ENCODE measurements at regions not wholly inside any gene's neighbourhood (a gene's known extent, or its start where the extent isn't known, plus 50 kb on each side); places are given as distances from the start of the nearest gene placed in this dataset.
"Not testable (repeated sequence)": the region's sequence is repeated elsewhere in the genome, so short reads cannot be mapped to it uniquely, and the experiment has no call there.

- Histone ChIP-seq H3K4me2 (ENCODE audit: low read depth, low read length, poor library complexity, severe bottlenecking) (no peak overlapping the region), H2AFZ (ENCODE audit: low read length) (no peak overlapping the region), H3K27ac (ENCODE audit: low read length) (no peak overlapping the region)
Measured at GRCh38 chr13:94859278-94859691, 146.9 kb upstream of the SOX21 start.

GRCh38 chr13:94858856-94859255 lies 146.5 kb upstream of the SOX21 start:
- Histone ChIP-seq H3K79me2 (ENCODE audit: low read length) (no peaks in the 10 kb centered on the region), H3K27ac (ENCODE audit: low read length) (no peak overlapping the region), H3K4me3 (ENCODE audit: low read length) (no peak overlapping the region), H3K9me2 (replicated peaks; ENCODE audit: insufficient read depth, low read length) (no peaks in the 10 kb centered on the region), H3K4me1 (ENCODE audit: low read length) (no peaks in the 10 kb centered on the region), H2AFZ (ENCODE audit: low read length) (no peak overlapping the region), H3K9ac (ENCODE audit: low read length) (no peak overlapping the region), H3K36me3 (ENCODE audit: insufficient read depth, low read length) (no peaks in the 10 kb centered on the region), H3K9me3 (ENCODE audit: low read length) (no peaks in the 10 kb centered on the region), H3K4me2 (ENCODE audit: low read depth, low read length, poor library complexity, severe bottlenecking) (no peak overlapping the region), H4K20me1 (ENCODE audit: insufficient read depth, low read depth, low read length) (no peaks in the 10 kb centered on the region), H3K27me3 (ENCODE audit: low read length) (no peaks in the 10 kb centered on the region)
- DNase-seq: no peak

More at GRCh38 chr13:94859278-94859691, 146.9 kb upstream of the SOX21 start:
- Histone ChIP-seq H3K9me3 (ENCODE audit: low read length) (no peaks in the 10 kb centered on the region), H4K20me1 (ENCODE audit: insufficient read depth, low read depth, low read length) (no peaks in the 10 kb centered on the region), H3K36me3 (ENCODE audit: insufficient read depth, low read length) (no peaks in the 10 kb centered on the region), H3K79me2 (ENCODE audit: low read length) (no peaks in the 10 kb centered on the region), H3K27me3 (ENCODE audit: low read length) (no peaks in the 10 kb centered on the region), H3K9me2 (replicated peaks; ENCODE audit: insufficient read depth, low read length) (no peaks in the 10 kb centered on the region), H3K4me3 (ENCODE audit: low read length) (no peak overlapping the region), H3K9ac (ENCODE audit: low read length) (no peak overlapping the region), H3K4me1 (ENCODE audit: low read length) (no peaks in the 10 kb centered on the region)
- DNase-seq: no peak

GRCh38 chr13:94854688-94855087 lies 142.3 kb upstream of the SOX21 start:
- Histone ChIP-seq H3K9ac (ENCODE audit: low read length) (no peak overlapping the region), H3K27ac (ENCODE audit: low read length) (no peak overlapping the region), H3K27me3 (ENCODE audit: low read length) (no peaks in the 10 kb centered on the region), H3K9me2 (replicated peaks; ENCODE audit: insufficient read depth, low read length) (no peaks in the 10 kb centered on the region), H3K4me2 (ENCODE audit: low read depth, low read length, poor library complexity, severe bottlenecking) (no peak overlapping the region), H4K20me1 (ENCODE audit: insufficient read depth, low read depth, low read length) (no peaks in the 10 kb centered on the region), H3K9me3 (ENCODE audit: low read length) (no peaks in the 10 kb centered on the region), H2AFZ (ENCODE audit: low read length) (no peak overlapping the region), H3K36me3 (ENCODE audit: insufficient read depth, low read length) (no peaks in the 10 kb centered on the region), H3K79me2 (ENCODE audit: low read length) (no peaks in the 10 kb centered on the region), H3K4me1 (ENCODE audit: low read length) (no peaks in the 10 kb centered on the region), H3K4me3 (ENCODE audit: low read length) (no peak overlapping the region)
- DNase-seq: no peak

- H3K27me3 ChIP-seq (ENCODE audit: low read length): no peaks in the 10 kb centered on the region
- H3K4me3 ChIP-seq (ENCODE audit: low read length): no peak overlapping the region
- no peaks in the 10 kb centered on the region for H3K9me3 ChIP-seq (ENCODE audit: low read length)
- no peak overlapping the region for H2AFZ ChIP-seq (ENCODE audit: low read length)
- no peaks in the 10 kb centered on the region for H3K4me1 ChIP-seq (ENCODE audit: low read length)
- no peaks in the 10 kb centered on the region for H3K36me3 ChIP-seq (ENCODE audit: insufficient read depth, low read length)
- no peaks in the 10 kb centered on the region for H3K79me2 ChIP-seq (ENCODE audit: low read length)
- H3K9me2 ChIP-seq (replicated peaks; ENCODE audit: insufficient read depth, low read length): no peaks in the 10 kb centered on the region
- H3K9ac ChIP-seq (ENCODE audit: low read length): no peak overlapping the region
- H3K4me2 ChIP-seq (ENCODE audit: low read depth, low read length, poor library complexity, severe bottlenecking): no peak overlapping the region
- H3K27ac ChIP-seq (ENCODE audit: low read length): no peak overlapping the region
- no peaks in the 10 kb centered on the region for H4K20me1 ChIP-seq (ENCODE audit: insufficient read depth, low read depth, low read length)
- no peak for DNase-seq
Measured at GRCh38 chr13:94851576-94851975, 139.2 kb upstream of the SOX21 start.

- Histone ChIP-seq H3K27me3 (ENCODE audit: low read length) (no peaks in the 10 kb centered on the region), H3K9me2 (replicated peaks; ENCODE audit: insufficient read depth, low read length) (no peaks in the 10 kb centered on the region), H2AFZ (ENCODE audit: low read length) (no peak overlapping the region), H4K20me1 (ENCODE audit: insufficient read depth, low read depth, low read length) (no peaks in the 10 kb centered on the region), H3K36me3 (ENCODE audit: insufficient read depth, low read length) (no peaks in the 10 kb centered on the region), H3K4me2 (ENCODE audit: low read depth, low read length, poor library complexity, severe bottlenecking) (no peak overlapping the region), H3K9me3 (ENCODE audit: low read length) (no peaks in the 10 kb centered on the region), H3K79me2 (ENCODE audit: low read length) (no peaks in the 10 kb centered on the region), H3K4me1 (ENCODE audit: low read length) (no peaks in the 10 kb centered on the region), H3K4me3 (ENCODE audit: low read length) (no peak overlapping the region), H3K27ac (ENCODE audit: low read length) (no peak overlapping the region), H3K9ac (ENCODE audit: low read length) (no peak overlapping the region)
- no peak for DNase-seq
Measured at GRCh38 chr13:94849254-94849653, 136.9 kb upstream of the SOX21 start.

GRCh38 chr13:94842901-94843300 lies 130.6 kb upstream of the SOX21 start:
- H3K9me2 ChIP-seq (replicated peaks; ENCODE audit: insufficient read depth, low read length): no peaks in the 10 kb centered on the region
- H3K27ac ChIP-seq (ENCODE audit: low read length): no peak overlapping the region
- H3K4me1 ChIP-seq (ENCODE audit: low read length): no peaks in the 10 kb centered on the region
- no peak overlapping the region for H3K4me2 ChIP-seq (ENCODE audit: low read depth, low read length, poor library complexity, severe bottlenecking)
- no peaks in the 10 kb centered on the region for H3K9me3 ChIP-seq (ENCODE audit: low read length)
- H2AFZ ChIP-seq (ENCODE audit: low read length): no peak overlapping the region
- no peaks in the 10 kb centered on the region for H3K36me3 ChIP-seq (ENCODE audit: insufficient read depth, low read length)
- no peak for DNase-seq
- H4K20me1 ChIP-seq (ENCODE audit: insufficient read depth, low read depth, low read length): no peaks in the 10 kb centered on the region
- no peak overlapping the region for H3K9ac ChIP-seq (ENCODE audit: low read length)
- no peaks in the 10 kb centered on the region for H3K27me3 ChIP-seq (ENCODE audit: low read length)
- H3K79me2 ChIP-seq (ENCODE audit: low read length): no peaks in the 10 kb centered on the region
- H3K4me3 ChIP-seq (ENCODE audit: low read length): no peak overlapping the region

GRCh38 chr13:94837056-94837455 lies 124.7 kb upstream of the SOX21 start:
- not testable (repeated sequence) for H3K27ac ChIP-seq (ENCODE audit: low read length); H3K9ac ChIP-seq (ENCODE audit: low read length); H3K79me2 ChIP-seq (ENCODE audit: low read length); H3K36me3 ChIP-seq (ENCODE audit: insufficient read depth, low read length); H4K20me1 ChIP-seq (ENCODE audit: insufficient read depth, low read depth, low read length); H3K4me1 ChIP-seq (ENCODE audit: low read length); H2AFZ ChIP-seq (ENCODE audit: low read length); H3K4me3 ChIP-seq (ENCODE audit: low read length); H3K9me2 ChIP-seq (replicated peaks; ENCODE audit: insufficient read depth, low read length); H3K27me3 ChIP-seq (ENCODE audit: low read length); H3K4me2 ChIP-seq (ENCODE audit: low read depth, low read length, poor library complexity, severe bottlenecking); DNase-seq; H3K9me3 ChIP-seq (ENCODE audit: low read length)

GRCh38 chr13:94829837-94830365 lies 117.6 kb upstream of the SOX21 start:
- H3K27ac ChIP-seq (ENCODE audit: low read length): no peak overlapping the region
- no peak overlapping the region for H3K9ac ChIP-seq (ENCODE audit: low read length)
- no peak overlapping the region for H2AFZ ChIP-seq (ENCODE audit: low read length)
- H3K9me2 ChIP-seq (replicated peaks; ENCODE audit: insufficient read depth, low read length): no peaks in the 10 kb centered on the region
- DNase-seq: no peak
- no peak overlapping the region for H3K4me2 ChIP-seq (ENCODE audit: low read depth, low read length, poor library complexity, severe bottlenecking)
- H3K36me3 ChIP-seq (ENCODE audit: insufficient read depth, low read length): no peaks in the 10 kb centered on the region
- H3K4me3 ChIP-seq (ENCODE audit: low read length): no peak overlapping the region
- H3K4me1 ChIP-seq (ENCODE audit: low read length): no peaks in the 10 kb centered on the region
- H3K9me3 ChIP-seq (ENCODE audit: low read length): no peaks in the 10 kb centered on the region
- H4K20me1 ChIP-seq (ENCODE audit: insufficient read depth, low read depth, low read length): no peaks in the 10 kb centered on the region
- H3K27me3 ChIP-seq (ENCODE audit: low read length): no peaks in the 10 kb centered on the region
- no peaks in the 10 kb centered on the region for H3K79me2 ChIP-seq (ENCODE audit: low read length)

All from Karpas-422 (cell line).